ENCODE measurements at regions not wholly inside any gene's neighbourhood (a gene's known extent, or its start where the extent isn't known, plus 50 kb on each side); places are given as distances from the start of the nearest gene placed in this dataset.

GRCh38 chr14:55950135-55950534 lies 168.1 kb upstream of the PELI2 start:
- TF ChIP-seq CTCF (IDR thresholded peaks at IDR 0.05), result no peak
- no peak for TF ChIP-seq EP300 (IDR thresholded peaks at IDR 0.05)
- no peak for TF ChIP-seq POLR2A (IDR thresholded peaks at IDR 0.05)

Measured in ovary (tissue), 3 donors.